CD8-positive, alpha-beta memory T cell (primary cell): ENCODE measurements at regions not wholly inside any gene's neighbourhood (a gene's known extent, or its start where the extent isn't known, plus 50 kb on each side); places are given as distances from the start of the nearest gene placed in this dataset.
"Not testable (repeated sequence)": the region's sequence is repeated elsewhere in the genome, so short reads cannot be mapped to it uniquely, and the experiment has no call there.

Experiments used
- CTCF ChIA-PET: fragments of 350-600 bp; sonication (Branson Sonifier 250); formaldehyde crosslinking; loops from one replicate; lab custom pipeline; 2021; ENCODE audit warnings: antibody characterized with exemption; lab: Charles Lee
- POLR2A ChIA-PET: fragments of 350-600 bp; sonication (Branson Sonifier 250); formaldehyde crosslinking; loops from one replicate; lab custom pipeline; 2021; ENCODE audit warnings: antibody characterized with exemption; lab: Charles Lee
- DNase-seq, 5 donors: peaks; one replicate each; pipeline versions ENCODE4 v3.0.0 to v3.0.0-alpha.2; 2020 to 2022; ENCODE audit warnings: mixed read lengths in 1 of 5
- H3K27ac ChIP-seq: one replicate; pipeline ENCODE4 v1.7.0; 2013; ENCODE audit warnings: low read depth, mild to moderate bottlenecking, low read length, moderate library complexity
- H3K27me3 ChIP-seq: 2 replicates; pipeline ENCODE4 v1.7.0; 2013; ENCODE audit warnings: low read length, mild to moderate bottlenecking; ENCODE audit not compliant: insufficient read depth, poor library complexity, severe bottlenecking
- H3K36me3 ChIP-seq: 2 replicates; pipeline ENCODE4 v1.7.0; 2013; ENCODE audit warnings: mild to moderate bottlenecking, low read length, moderate library complexity; ENCODE audit not compliant: insufficient read depth
- H3K4me1 ChIP-seq: 2 replicates; pipeline ENCODE4 v1.7.0; 2013; ENCODE audit warnings: mild to moderate bottlenecking, low read length, moderate library complexity; ENCODE audit not compliant: insufficient read depth
- H3K4me3 ChIP-seq: 2 replicates; pipeline ENCODE4 v1.7.0; 2013; ENCODE audit warnings: mild to moderate bottlenecking, low read length
- H3K9me3 ChIP-seq: 2 replicates; pipeline ENCODE4 v1.7.0; 2013; ENCODE audit warnings: mild to moderate bottlenecking, low read length
- H3K27ac Mint-ChIP-seq, 8 donors: one replicate each; pipeline ENCODE4 v1.8.0; 2020 to 2021; ENCODE audit warnings: mixed read lengths in 8 of 8, mild to moderate bottlenecking in 6 of 8, inconsistent platforms in 3 of 8, moderate library complexity in 3 of 8
- H3K27me3 Mint-ChIP-seq, 2 donors: one replicate each; pipeline ENCODE4 v1.8.0; 2020 to 2021; ENCODE audit warnings: mixed read lengths in 2 of 2, mild to moderate bottlenecking in 1 of 2, moderate library complexity in 1 of 2
- H3K36me3 Mint-ChIP-seq, 3 donors: one replicate each; pipeline ENCODE4 v1.8.0; 2020 to 2021; ENCODE audit warnings: mixed read lengths in 3 of 3, inconsistent platforms in 1 of 3, mild to moderate bottlenecking in 1 of 3
- H3K4me1 Mint-ChIP-seq, 3 donors: one replicate each; pipeline ENCODE4 v1.8.0; 2020 to 2021; ENCODE audit warnings: mixed read lengths in 3 of 3, inconsistent platforms in 1 of 3, mild to moderate bottlenecking in 1 of 3
- H3K4me3 Mint-ChIP-seq, 7 donors: one replicate each; pipeline ENCODE4 v1.8.0; 2020 to 2021; ENCODE audit warnings: mixed read lengths in 7 of 7, mild to moderate bottlenecking in 6 of 7, moderate library complexity in 4 of 7, inconsistent platforms in 2 of 7
- H3K9me3 Mint-ChIP-seq, 5 donors: one replicate each; pipeline ENCODE4 v1.8.0; 2020 to 2022; ENCODE audit warnings: mixed read lengths in 5 of 5, mild to moderate bottlenecking in 3 of 5, moderate library complexity in 2 of 5, inconsistent platforms in 1 of 5

DNA sequence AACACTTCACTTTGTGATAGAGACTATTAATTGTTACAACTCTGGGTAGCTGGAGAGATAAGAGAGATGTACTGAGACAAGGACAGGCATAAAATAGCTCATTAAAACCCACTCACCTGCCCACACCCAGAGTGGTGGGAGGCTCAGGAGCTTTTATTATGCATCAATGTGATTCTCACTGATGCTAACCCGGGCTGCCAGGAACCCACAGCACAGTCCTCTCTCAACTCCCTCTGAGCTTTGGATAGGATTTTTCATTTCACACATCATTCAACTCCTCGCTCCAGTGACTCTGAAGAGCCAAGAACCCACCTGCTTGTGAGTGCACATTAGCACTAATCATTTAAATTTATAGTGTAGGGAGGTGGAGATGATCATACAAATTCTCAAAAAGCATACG, 827.9 kb downstream of the FLRT2 start:
- peaks cover 0 to 1% of the 10 kb centered on the region in 2 donors for H3K27me3 Mint-ChIP-seq
- ChIA-PET POLR2A (no interaction called here), CTCF (no interaction called here)
- no peak overlapping the region for H3K4me3 Mint-ChIP-seq
- no peak for DNase-seq
- Histone ChIP-seq H3K27ac (no peak overlapping the region), H3K4me3 (no peak overlapping the region), H3K4me1 (no peaks in the 10 kb centered on the region), H3K9me3 (no peaks in the 10 kb centered on the region), H3K36me3 (no peaks in the 10 kb centered on the region), H3K27me3 (no peaks in the 10 kb centered on the region)
- H3K9me3 Mint-ChIP-seq: peaks cover 0 to 7% (median 0%) of the 10 kb centered on the region in 5 donors
- no peaks in the 10 kb centered on the region for H3K4me1 Mint-ChIP-seq
- H3K27ac Mint-ChIP-seq: no peak overlapping the region
- H3K36me3 Mint-ChIP-seq: no peaks in the 10 kb centered on the region

DNA sequence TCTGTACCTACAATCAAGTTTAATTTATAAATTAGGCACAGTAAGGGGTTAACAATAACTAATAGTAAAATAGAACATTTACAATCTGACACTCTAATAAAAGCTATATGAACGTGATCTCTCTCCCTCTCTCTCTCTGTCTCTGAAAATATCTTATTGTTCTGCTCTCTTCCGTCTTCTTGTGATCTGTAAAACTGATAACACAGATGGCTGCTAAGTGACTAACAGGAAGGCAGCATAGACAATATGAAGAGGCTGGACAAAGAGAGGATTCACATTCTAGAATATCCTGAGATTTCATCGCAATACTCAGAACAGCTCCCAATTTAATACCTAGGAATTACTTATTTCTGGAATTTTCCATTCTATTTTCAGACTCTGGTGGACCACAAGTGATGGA, 827.2 kb downstream of the FLRT2 start:
- Histone ChIP-seq H3K36me3 (no peaks in the 10 kb centered on the region), H3K9me3 (no peaks in the 10 kb centered on the region), H3K4me3 (no peak overlapping the region), H3K4me1 (no peaks in the 10 kb centered on the region), H3K27ac (no peak overlapping the region), H3K27me3 (no peaks in the 10 kb centered on the region)
- Mint-ChIP-seq H3K36me3 (no peaks in the 10 kb centered on the region), H3K4me3 (no peak overlapping the region), H3K4me1 (no peaks in the 10 kb centered on the region), H3K9me3 (peaks cover 0 to 7% (median 0%) of the 10 kb centered on the region in 5 donors), H3K27ac (no peak overlapping the region), H3K27me3 (peaks cover 0 to 1% of the 10 kb centered on the region in 2 donors)
- POLR2A ChIA-PET: no interaction called here
- CTCF ChIA-PET: no interaction called here
- DNase-seq: no peak

DNA sequence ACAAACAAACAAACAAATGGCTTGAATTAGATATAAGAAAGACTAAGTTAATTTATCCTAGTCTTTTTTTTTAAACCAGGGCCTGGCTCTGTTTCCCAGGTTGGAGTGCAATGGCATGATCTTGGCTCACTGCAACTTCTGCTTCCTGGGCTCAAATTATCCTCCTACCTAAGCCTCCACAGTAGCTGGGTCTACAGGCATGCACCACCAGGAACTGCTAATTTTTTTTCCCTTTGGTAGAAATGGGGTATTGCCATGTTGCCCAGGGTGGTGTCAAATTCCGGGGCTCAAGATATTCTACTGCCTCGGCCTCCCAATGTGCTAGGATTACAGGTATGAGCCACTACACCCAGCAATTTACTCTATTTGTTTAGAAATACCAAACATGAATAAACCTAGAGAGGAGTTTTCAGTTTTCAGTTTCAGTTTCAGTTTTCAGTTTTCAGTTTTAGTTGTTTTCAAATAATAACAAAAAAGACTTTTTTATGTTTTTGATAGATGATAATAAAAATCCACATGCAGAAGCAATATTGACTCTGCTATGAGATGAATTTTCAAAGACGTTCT, 817.0 kb downstream of the FLRT2 start:
- CTCF ChIA-PET: no interaction called here
- no peaks in the 10 kb centered on the region for H3K36me3 Mint-ChIP-seq
- peaks cover 4 to 6% (median 4%) of the 10 kb centered on the region in 3 donors for H3K4me1 Mint-ChIP-seq
- H3K27ac Mint-ChIP-seq: peak overlapping the region in 7 of 8 donors; percentile 13 to 94 (median 74)
- H3K27ac ChIP-seq: no peak overlapping the region
- no peaks in the 10 kb centered on the region for H3K4me1 ChIP-seq
- no peaks in the 10 kb centered on the region for H3K27me3 ChIP-seq
- H3K9me3 ChIP-seq: no peaks in the 10 kb centered on the region
- no peaks in the 10 kb centered on the region for H3K27me3 Mint-ChIP-seq
- H3K4me3 Mint-ChIP-seq: peak overlapping the region; percentile 53 to 82 (median 77)
- H3K36me3 ChIP-seq: no peaks in the 10 kb centered on the region
- no peak overlapping the region for H3K4me3 ChIP-seq
- POLR2A ChIA-PET: no interaction called here
- DNase-seq: no peak
- H3K9me3 Mint-ChIP-seq: peaks cover 0 to 21% (median 0%) of the 10 kb centered on the region in 5 donors

DNA sequence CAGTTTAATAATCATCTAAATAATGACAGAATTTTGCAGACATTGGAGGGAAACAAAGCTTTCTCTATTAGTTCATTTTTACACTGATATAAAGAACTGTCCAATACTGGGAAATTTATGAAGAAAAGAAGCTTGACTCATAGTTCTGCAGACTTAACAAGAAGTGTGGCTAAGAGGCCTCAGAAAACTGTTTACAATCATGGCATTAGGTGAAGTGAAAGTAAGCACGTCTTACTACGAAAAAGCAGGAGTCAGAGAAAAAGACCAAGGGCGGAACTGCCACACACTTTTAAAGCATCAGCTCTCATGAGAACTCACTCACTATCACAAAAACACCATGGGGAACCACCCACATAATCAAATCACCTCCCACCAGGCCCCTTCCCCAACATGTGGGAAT, 804.4 kb downstream of the FLRT2 start:
- Mint-ChIP-seq H3K36me3 (no peaks in the 10 kb centered on the region), H3K27ac (no peak overlapping the region), H3K4me3 (no peak overlapping the region), H3K9me3 (peaks cover 0 to 21% (median 5%) of the 10 kb centered on the region in 5 donors), H3K27me3 (no peaks in the 10 kb centered on the region), H3K4me1 (no peaks in the 10 kb centered on the region)
- Histone ChIP-seq H3K27me3 (no peaks in the 10 kb centered on the region), H3K4me3 (no peak overlapping the region), H3K9me3 (no peaks in the 10 kb centered on the region), H3K27ac (no peak overlapping the region), H3K4me1 (no peaks in the 10 kb centered on the region), H3K36me3 (no peaks in the 10 kb centered on the region)
- no peak for DNase-seq
- CTCF ChIA-PET: no interaction called here
- POLR2A ChIA-PET: no interaction called here

DNA sequence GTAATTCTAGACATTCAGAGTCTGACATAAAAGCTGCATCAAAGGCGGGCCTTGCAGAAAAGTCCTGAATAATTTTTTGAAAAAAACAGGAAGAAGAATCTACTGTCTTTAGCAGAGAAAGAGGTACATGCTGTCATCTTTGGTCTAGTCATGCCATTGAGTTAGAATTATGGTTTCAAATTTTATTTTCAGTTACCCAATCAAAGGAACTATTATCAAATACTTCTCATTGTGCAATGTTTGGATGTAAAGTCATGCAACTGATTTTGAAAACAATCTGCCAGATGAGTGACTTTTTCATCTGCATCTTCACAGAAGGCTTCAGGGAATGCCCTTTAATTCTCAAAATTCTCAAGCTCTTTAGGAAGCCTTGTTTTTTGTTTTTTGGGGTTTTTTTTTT, 803.5 kb downstream of the FLRT2 start:
- no peak for DNase-seq
- CTCF ChIA-PET: no interaction called here
- H3K4me1 Mint-ChIP-seq: no peaks in the 10 kb centered on the region
- no peaks in the 10 kb centered on the region for H3K36me3 Mint-ChIP-seq
- H3K4me3 Mint-ChIP-seq: no peak overlapping the region
- no peaks in the 10 kb centered on the region for H3K27me3 Mint-ChIP-seq
- H3K27ac Mint-ChIP-seq: no peak overlapping the region
- POLR2A ChIA-PET: no interaction called here
- Histone ChIP-seq H3K36me3 (no peaks in the 10 kb centered on the region), H3K4me3 (no peak overlapping the region), H3K9me3 (no peaks in the 10 kb centered on the region), H3K4me1 (no peaks in the 10 kb centered on the region), H3K27me3 (no peaks in the 10 kb centered on the region), H3K27ac (no peak overlapping the region)
- H3K9me3 Mint-ChIP-seq: peaks cover 0 to 20% (median 5%) of the 10 kb centered on the region in 5 donors

DNA sequence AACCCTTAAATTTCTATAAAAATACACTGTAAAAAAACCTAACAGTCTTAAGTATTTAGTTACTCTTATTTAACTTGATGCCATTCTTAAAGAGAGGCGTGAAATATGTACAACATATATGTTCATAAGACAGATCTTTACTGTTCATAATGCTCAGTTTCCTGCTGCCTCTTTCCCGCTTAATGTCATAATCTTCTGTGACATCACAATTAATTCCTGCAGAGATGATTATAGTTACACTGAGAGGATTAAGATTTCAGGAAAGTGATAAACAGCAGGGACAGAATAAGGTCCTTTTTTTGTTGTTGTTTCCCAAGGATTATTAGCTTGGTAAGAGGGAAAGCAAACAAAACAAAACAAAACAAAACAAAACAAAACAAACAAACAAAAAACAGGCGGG, 801.4 kb downstream of the FLRT2 start:
- H3K36me3 ChIP-seq: no peaks in the 10 kb centered on the region
- no peaks in the 10 kb centered on the region for H3K4me1 ChIP-seq
- no peaks in the 10 kb centered on the region for H3K27me3 Mint-ChIP-seq
- peaks cover 0 to 12% (median 0%) of the 10 kb centered on the region in 5 donors for H3K9me3 Mint-ChIP-seq
- H3K4me3 Mint-ChIP-seq: no peak overlapping the region
- H3K27ac ChIP-seq: no peak overlapping the region
- no peaks in the 10 kb centered on the region for H3K36me3 Mint-ChIP-seq
- DNase-seq: no peak
- H3K4me3 ChIP-seq: no peak overlapping the region
- ChIA-PET CTCF (no interaction called here), POLR2A (no interaction called here)
- no peak overlapping the region for H3K27ac Mint-ChIP-seq
- no peaks in the 10 kb centered on the region for H3K27me3 ChIP-seq
- H3K9me3 ChIP-seq: no peaks in the 10 kb centered on the region
- no peaks in the 10 kb centered on the region for H3K4me1 Mint-ChIP-seq

DNA sequence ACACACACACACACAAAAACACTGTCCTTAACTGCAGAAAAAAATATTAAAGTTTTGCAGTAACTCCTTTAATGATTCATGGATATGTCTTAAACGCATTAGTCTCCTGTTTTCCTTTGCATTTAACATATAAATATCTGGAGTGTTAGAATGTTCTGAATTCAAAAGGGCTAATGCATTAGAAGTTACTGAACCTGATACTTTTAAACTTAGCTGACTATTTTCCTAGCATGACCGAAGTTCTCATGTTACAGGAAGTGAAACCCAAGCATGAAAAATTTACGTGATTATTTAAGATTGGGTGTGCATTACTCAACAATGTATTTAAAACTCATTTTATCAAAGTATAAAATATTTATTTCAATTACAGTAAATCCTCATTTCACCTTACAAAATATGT, 791.2 kb downstream of the FLRT2 start:
- H3K36me3 Mint-ChIP-seq: no peaks in the 10 kb centered on the region
- H3K4me3 Mint-ChIP-seq: no peak overlapping the region
- Histone ChIP-seq H3K27me3 (no peaks in the 10 kb centered on the region), H3K27ac (no peak overlapping the region), H3K4me3 (no peak overlapping the region), H3K4me1 (no peaks in the 10 kb centered on the region), H3K9me3 (no peaks in the 10 kb centered on the region), H3K36me3 (no peaks in the 10 kb centered on the region)
- DNase-seq: no peak
- CTCF ChIA-PET: no interaction called here
- POLR2A ChIA-PET: no interaction called here
- no peak overlapping the region for H3K27ac Mint-ChIP-seq
- no peaks in the 10 kb centered on the region for H3K4me1 Mint-ChIP-seq
- H3K9me3 Mint-ChIP-seq: peaks cover 3 to 9% (median 6%) of the 10 kb centered on the region in 5 donors
- no peaks in the 10 kb centered on the region for H3K27me3 Mint-ChIP-seq

DNA sequence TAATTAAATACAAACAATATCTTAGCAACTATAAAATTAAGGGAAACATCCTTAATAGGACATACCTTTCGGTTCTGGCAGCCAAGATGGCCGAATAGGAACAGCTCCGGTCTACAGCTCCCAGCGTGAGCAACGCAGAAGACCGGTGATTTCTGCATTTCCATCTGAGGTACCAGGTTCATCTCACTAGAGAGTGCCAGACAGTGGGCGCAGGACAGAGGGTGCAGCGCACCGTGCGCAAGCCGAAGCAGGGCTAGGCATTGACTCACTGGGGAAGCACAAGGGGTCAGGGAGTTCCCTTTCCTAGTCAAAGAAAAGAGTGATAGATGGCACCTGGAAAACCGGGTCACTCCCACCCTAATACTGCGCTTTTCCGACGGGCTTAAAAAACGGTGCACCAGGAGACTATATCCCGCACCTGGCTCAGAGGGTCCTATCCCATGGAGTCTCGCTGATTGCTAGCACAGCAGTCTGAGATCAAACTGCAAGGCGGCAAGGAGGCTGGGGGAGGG, 782.3 kb downstream of the FLRT2 start:
- H3K4me1 Mint-ChIP-seq, H3K9me3 ChIP-seq, POLR2A ChIA-PET, H3K36me3 Mint-ChIP-seq, CTCF ChIA-PET, H3K4me3 Mint-ChIP-seq, H3K27ac ChIP-seq, H3K4me3 ChIP-seq, H3K27ac Mint-ChIP-seq, DNase-seq, H3K27me3 Mint-ChIP-seq, H3K4me1 ChIP-seq, H3K36me3 ChIP-seq, H3K27me3 ChIP-seq: not testable (repeated sequence)
- H3K9me3 Mint-ChIP-seq: peaks cover 0 to 16% (median 0%) of the 10 kb centered on the region in 5 donors
